Suprapubic skin (tissue), 4 donors: ENCODE measurements at regions not wholly inside any gene's neighbourhood (a gene's known extent, or its start where the extent isn't known, plus 50 kb on each side); places are given as distances from the start of the nearest gene placed in this dataset.

Experiments used
- EP300 ChIP-seq: sonication (generic); formaldehyde crosslinking; IDR thresholded peaks from one replicate; pipeline ENCODE4 v1.6.1; 2017; ENCODE audit warnings: antibody characterized with exemption
- POLR2A ChIP-seq, 2 donors: fragments of 450-650 bp; IDR thresholded peaks; one replicate each; pipeline ENCODE4 v1.6.1; 2017; ENCODE audit warnings: antibody characterized with exemption in 2 of 2, mild to moderate bottlenecking in 2 of 2, moderate library complexity in 2 of 2
- POLR2AphosphoS5 ChIP-seq, 3 donors: sonication (generic); formaldehyde crosslinking; IDR thresholded peaks; one replicate each; pipeline ENCODE4 v1.6.1; 2017; ENCODE audit warnings: antibody characterized with exemption in 3 of 3
- TF ChIP-seq, protein P1 (sequence below), 2 donors: fragments of 200-600 bp in 1 of 2; fragments of 450-650 bp in 1 of 2; sonication (generic) in 1 of 2; IDR thresholded peaks; one replicate each; pipeline ENCODE4 v1.5.1; 2016 to 2019; ENCODE audit warnings: antibody characterized with exemption in 2 of 2, mild to moderate bottlenecking in 1 of 2, moderate library complexity in 1 of 2

DNA sequence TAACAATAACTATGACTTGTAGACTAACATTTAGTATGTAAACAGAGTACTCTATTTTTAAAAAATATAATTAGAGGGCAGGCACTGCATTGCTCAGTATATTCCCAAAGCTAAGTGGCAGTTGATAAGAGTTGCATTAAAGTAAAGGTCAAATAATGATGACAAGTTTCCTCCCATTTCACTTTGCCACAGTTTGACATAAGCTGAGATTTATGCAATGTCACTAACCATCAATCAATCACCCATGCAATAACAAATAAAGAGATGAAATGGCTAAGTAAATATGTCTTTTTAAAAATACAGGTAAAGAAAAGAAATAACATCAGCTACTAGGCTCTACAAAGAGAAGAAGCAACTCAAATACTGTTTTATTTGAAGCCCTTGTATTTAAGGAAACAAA is 673.4 kb downstream of the PCDH18 start:
- TF ChIP-seq POLR2AphosphoS5 (IDR thresholded peaks at IDR 0.05) = no peak
- TF ChIP-seq POLR2A (IDR thresholded peaks at IDR 0.05) = no peak
- no peak for TF ChIP-seq EP300
- TF ChIP-seq, protein P1, sequence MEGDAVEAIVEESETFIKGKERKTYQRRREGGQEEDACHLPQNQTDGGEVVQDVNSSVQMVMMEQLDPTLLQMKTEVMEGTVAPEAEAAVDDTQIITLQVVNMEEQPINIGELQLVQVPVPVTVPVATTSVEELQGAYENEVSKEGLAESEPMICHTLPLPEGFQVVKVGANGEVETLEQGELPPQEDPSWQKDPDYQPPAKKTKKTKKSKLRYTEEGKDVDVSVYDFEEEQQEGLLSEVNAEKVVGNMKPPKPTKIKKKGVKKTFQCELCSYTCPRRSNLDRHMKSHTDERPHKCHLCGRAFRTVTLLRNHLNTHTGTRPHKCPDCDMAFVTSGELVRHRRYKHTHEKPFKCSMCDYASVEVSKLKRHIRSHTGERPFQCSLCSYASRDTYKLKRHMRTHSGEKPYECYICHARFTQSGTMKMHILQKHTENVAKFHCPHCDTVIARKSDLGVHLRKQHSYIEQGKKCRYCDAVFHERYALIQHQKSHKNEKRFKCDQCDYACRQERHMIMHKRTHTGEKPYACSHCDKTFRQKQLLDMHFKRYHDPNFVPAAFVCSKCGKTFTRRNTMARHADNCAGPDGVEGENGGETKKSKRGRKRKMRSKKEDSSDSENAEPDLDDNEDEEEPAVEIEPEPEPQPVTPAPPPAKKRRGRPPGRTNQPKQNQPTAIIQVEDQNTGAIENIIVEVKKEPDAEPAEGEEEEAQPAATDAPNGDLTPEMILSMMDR (IDR thresholded peaks at IDR 0.05) = no peak
